ENCODE measurements at regions not wholly inside any gene's neighbourhood (a gene's known extent, or its start where the extent isn't known, plus 50 kb on each side); places are given as distances from the start of the nearest gene placed in this dataset.

GRCh38 chr5:82766206-82766605, 311.0 kb downstream of the TMEM167A start:
- TF ChIP-seq SPI1 (IDR thresholded peaks at IDR 0.05; ENCODE audit: borderline replicate concordance, low read depth) (no peak), CTCF (IDR thresholded peaks at IDR 0.05; ENCODE audit: insufficient read depth, low read length) (no peak), POLR2AphosphoS5 (IDR thresholded peaks at IDR 0.05; ENCODE audit: low read depth) (no peak), REST (IDR thresholded peaks at IDR 0.05; ENCODE audit: insufficient replicate concordance, low read depth) (no peak)

All from HL-60 (cell line).